ENCODE measurements at regions not wholly inside any gene's neighbourhood (a gene's known extent, or its start where the extent isn't known, plus 50 kb on each side); places are given as distances from the start of the nearest gene placed in this dataset.

- 0 out of 4 replicates have a peak, but pooled peaks of 1 of the 2 experiments have one; percentile 23 for TF ChIP-seq RCOR1 (IDR thresholded peaks at IDR 0.05; ENCODE audit: borderline replicate concordance in 1 of 2, low read depth in 2 of 2, low read length in 2 of 2)
- TF ChIP-seq TAL1 (IDR thresholded peaks at IDR 0.05), result peak; percentile 71
- no peak for TF ChIP-seq CAMTA2 (CRISPR knock-in tag; conservative IDR thresholded peaks at IDR 0.05)
- TF ChIP-seq KLF10 (CRISPR knock-in tag; IDR thresholded peaks at IDR 0.05), result no peak
- TF ChIP-seq MGA (IDR thresholded peaks at IDR 0.05), result peak; percentile 91
- TF ChIP-seq CTCF (IDR thresholded peaks at IDR 0.05 in 2 of 3, conservative IDR thresholded peaks at IDR 0.05 in 1 of 3; ENCODE audit: insufficient read depth in 2 of 3, low read depth in 1 of 3, low read length in 3 of 3), result no peak
- TF ChIP-seq ZNF561 (CRISPR knock-in tag; conservative IDR thresholded peaks at IDR 0.05), result no peak
- TF ChIP-seq ZBTB17 (CRISPR knock-in tag; IDR thresholded peaks at IDR 0.05), result no peak
- no peak for TF ChIP-seq ZFP30 (CRISPR knock-in tag; IDR thresholded peaks at IDR 0.05; ENCODE audit: borderline replicate concordance)
- TF ChIP-seq ZNF280B (CRISPR knock-in tag; IDR thresholded peaks at IDR 0.05), result no peak
- no peak for TF ChIP-seq JUND (IDR thresholded peaks at IDR 0.05; ENCODE audit: borderline replicate concordance, low read depth, low read length)
- TF ChIP-seq JUND (tag; IDR thresholded peaks at IDR 0.05; ENCODE audit: borderline replicate concordance, low read depth, low read length), result peak; percentile 14; the same call in 1 of the 3 replicates
- peak; percentile 44; the same call in 1 of the 2 replicates for TF ChIP-seq ZNF584 (CRISPR knock-in tag; IDR thresholded peaks at IDR 0.05; ENCODE audit: low read depth)
- no peak for TF ChIP-seq ZFP36 (IDR thresholded peaks at IDR 0.05; ENCODE audit: low read depth, low read length, partially characterized antibody)
- peak; percentile 38; the same call in 1 of the 2 replicates for TF ChIP-seq NCOR1 (IDR thresholded peaks at IDR 0.05)
These were observed 64.1 kb downstream of the HHEX start (continued) for GRCh38 chr10:92753865-92754264.

Measured in K562 (cell line).